Hematopoietic multipotent progenitor cell treated with erythropoietin and hydrocortisone succinate and interleukin-3 and kit ligand, for 4 days (in vitro differentiated cells): ENCODE measurements at regions not wholly inside any gene's neighbourhood (a gene's known extent, or its start where the extent isn't known, plus 50 kb on each side); places are given as distances from the start of the nearest gene placed in this dataset.
A peak's percentile ranks its signal among the peaks of the same experiment; 100 is the strongest.

Experiments used
- DNase-seq: peaks from one replicate; pipeline ENCODE4 v3.0.0-alpha.2; 2015

GRCh38 chr5:171692107-171692506 is 93.5 kb upstream of the SMIM23 start:
- no peak for DNase-seq

- no peak for DNase-seq
Measured at GRCh38 chr5:171692936-171693335, 92.7 kb upstream of the SMIM23 start.

- no peak for DNase-seq
Measured at GRCh38 chr5:171693412-171693811, 92.2 kb upstream of the SMIM23 start.

GRCh38 chr5:171695804-171696203 is 89.8 kb upstream of the SMIM23 start:
- DNase-seq: no peak

- no peak for DNase-seq
Measured at GRCh38 chr5:171697221-171698102, 88.2 kb upstream of the SMIM23 start.

- no peak for DNase-seq
Measured at GRCh38 chr5:171700318-171700912, 85.2 kb upstream of the SMIM23 start.

GRCh38 chr5:171701100-171701541 is 84.5 kb upstream of the SMIM23 start:
- no peak for DNase-seq

- no peak for DNase-seq
Measured at GRCh38 chr5:171702135-171702770, 83.4 kb upstream of the SMIM23 start.

GRCh38 chr5:171703146-171703545 is 82.5 kb upstream of the SMIM23 start:
- DNase-seq: no peak

- no peak for DNase-seq
Measured at GRCh38 chr5:171705036-171705435, 80.6 kb upstream of the SMIM23 start.

GRCh38 chr5:171705830-171706468 is 79.7 kb upstream of the SMIM23 start:
- DNase-seq: no peak

- DNase-seq: peak; percentile 67
Measured at GRCh38 chr5:171706736-171707441, 78.7 kb upstream of the SMIM23 start.

GRCh38 chr5:171707442-171707792 is 78.2 kb upstream of the SMIM23 start:
- peak; percentile 68 for DNase-seq

GRCh38 chr5:171709930-171710329 is 75.7 kb upstream of the SMIM23 start:
- no peak for DNase-seq

GRCh38 chr5:171710451-171711024 is 75.1 kb upstream of the SMIM23 start:
- DNase-seq: no peak

GRCh38 chr5:171711571-171711970 is 74.0 kb upstream of the SMIM23 start:
- no peak for DNase-seq

- DNase-seq: no peak
Measured at GRCh38 chr5:171712616-171713015, 73.0 kb upstream of the SMIM23 start.

- DNase-seq: no peak
Measured at GRCh38 chr5:171713152-171713551, 72.5 kb upstream of the SMIM23 start.

- peak; percentile 50 for DNase-seq
Measured at GRCh38 chr5:171714261-171714660, 71.4 kb upstream of the SMIM23 start.

- peak; percentile 72 for DNase-seq
Measured at GRCh38 chr5:171714851-171715250, 70.8 kb upstream of the SMIM23 start.

- DNase-seq: no peak
Measured at GRCh38 chr5:171715551-171715950, 70.1 kb upstream of the SMIM23 start.

- DNase-seq: no peak
Measured at GRCh38 chr5:171720086-171720485, 65.5 kb upstream of the SMIM23 start.
